GM08714 (cell line): ENCODE measurements at regions not wholly inside any gene's neighbourhood (a gene's known extent, or its start where the extent isn't known, plus 50 kb on each side); places are given as distances from the start of the nearest gene placed in this dataset.

Source experiments
- H3K4me3 ChIP-seq: fragments of 200-500 bp; sonication (Bioruptor generic); 2 replicates; pipeline ENCODE4 v1.5.1; 2014; ENCODE audit warnings: mild to moderate bottlenecking, low read length, inconsistent platforms
- ZNF274 ChIP-seq: IDR thresholded peaks from 2 replicates; pipeline ENCODE4 v1.6.1; 2012; ENCODE audit warnings: mild to moderate bottlenecking, low read depth, low read length

GRCh38 chr5:56325039-56325438 lies 91.9 kb upstream of the ANKRD55 start:
- TF ChIP-seq ZNF274, result no peak

GRCh38 chr5:56323505-56323904 lies 90.4 kb upstream of the ANKRD55 start:
- no peak overlapping the region for H3K4me3 ChIP-seq
- no peak for TF ChIP-seq ZNF274

More at GRCh38 chr5:56325039-56325438, 91.9 kb upstream of the ANKRD55 start:
- H3K4me3 ChIP-seq, result no peak overlapping the region

- H3K4me3 ChIP-seq, result no peak overlapping the region
- TF ChIP-seq ZNF274, result no peak
These were observed 89.5 kb upstream of the ANKRD55 start for GRCh38 chr5:56322592-56322991.

GRCh38 chr5:56321236-56321881 lies 88.2 kb upstream of the ANKRD55 start:
- H3K4me3 ChIP-seq, result no peak overlapping the region
- TF ChIP-seq ZNF274, result no peak

- TF ChIP-seq ZNF274, result no peak
These were observed 87.6 kb upstream of the ANKRD55 start for GRCh38 chr5:56320686-56321085.

GRCh38 chr5:56319526-56320181 lies 86.5 kb upstream of the ANKRD55 start:
- no peak overlapping the region for H3K4me3 ChIP-seq
- no peak for TF ChIP-seq ZNF274

More at GRCh38 chr5:56320686-56321085, 87.6 kb upstream of the ANKRD55 start:
- no peak overlapping the region for H3K4me3 ChIP-seq

GRCh38 chr5:56317923-56318561 lies 84.9 kb upstream of the ANKRD55 start:
- no peak overlapping the region for H3K4me3 ChIP-seq
- TF ChIP-seq ZNF274, result no peak

GRCh38 chr5:56316299-56316994 lies 83.3 kb upstream of the ANKRD55 start:
- no peak for TF ChIP-seq ZNF274
- H3K4me3 ChIP-seq, result no peak overlapping the region

GRCh38 chr5:56314529-56314928 lies 81.4 kb upstream of the ANKRD55 start:
- H3K4me3 ChIP-seq, result no peak overlapping the region
- no peak for TF ChIP-seq ZNF274

GRCh38 chr5:56313596-56313995 lies 80.5 kb upstream of the ANKRD55 start:
- TF ChIP-seq ZNF274, result no peak
- H3K4me3 ChIP-seq, result no peak overlapping the region

- no peak overlapping the region for H3K4me3 ChIP-seq
- no peak for TF ChIP-seq ZNF274
These were observed 79.9 kb upstream of the ANKRD55 start for GRCh38 chr5:56313004-56313531.

- no peak overlapping the region for H3K4me3 ChIP-seq
- no peak for TF ChIP-seq ZNF274
These were observed 78.3 kb upstream of the ANKRD55 start for GRCh38 chr5:56311306-56311905.

GRCh38 chr5:56310711-56311204 lies 77.6 kb upstream of the ANKRD55 start:
- TF ChIP-seq ZNF274, result no peak
- no peak overlapping the region for H3K4me3 ChIP-seq
